HepG2 (cell line): ENCODE measurements at regions not wholly inside any gene's neighbourhood (a gene's known extent, or its start where the extent isn't known, plus 50 kb on each side); places are given as distances from the start of the nearest gene placed in this dataset.
A peak's percentile ranks its signal among the peaks of the same experiment; 100 is the strongest.

ENCODE experiments used
- FOXA3 ChIP-seq: IDR thresholded peaks from 2 replicates; pipeline ENCODE4 v1.6.1; 2016; ENCODE audit warnings: missing genetic modification reagents, missing compliant biosample characterization
- GATAD2A ChIP-seq: IDR thresholded peaks from 2 replicates; pipeline ENCODE4 v1.6.1; 2016
- ONECUT2 ChIP-seq: sonication (generic); formaldehyde crosslinking; IDR thresholded peaks from 2 replicates; pipeline ENCODE4 v1.4.0; 2020; ENCODE audit warnings: missing genetic modification reagents
- TAF15 ChIP-seq: fragments of 200-400 bp; formaldehyde crosslinking; IDR thresholded peaks from one replicate; pipeline ENCODE4 v1.6.1; 2018; ENCODE audit warnings: mild to moderate bottlenecking, low read depth, low read length; ENCODE audit not compliant: poor library complexity, severe bottlenecking
- ZNF160 ChIP-seq: sonication (generic); formaldehyde crosslinking; IDR thresholded peaks from 2 replicates; pipeline ENCODE4 v1.8.0; 2022; ENCODE audit warnings: mild to moderate bottlenecking, inconsistent platforms, missing genetic modification reagents
- ZNF572 ChIP-seq: sonication (generic); formaldehyde crosslinking; IDR thresholded peaks from 2 replicates; pipeline ENCODE4 v1.5.1; 2020; ENCODE audit warnings: mild to moderate bottlenecking, missing genetic modification reagents
- ZNF839 ChIP-seq: sonication (generic); formaldehyde crosslinking; IDR thresholded peaks from 2 replicates; pipeline ENCODE4 v1.4.0; 2020; ENCODE audit warnings: missing genetic modification reagents, mild to moderate bottlenecking, borderline replicate concordance
- TF ChIP-seq, protein P1 (sequence below): sonication (generic); formaldehyde crosslinking; IDR thresholded peaks from 2 replicates; pipeline ENCODE4 v1.5.1; 2020; ENCODE audit warnings: missing genetic modification reagents, mild to moderate bottlenecking, borderline replicate concordance
- TF ChIP-seq, protein P2 (sequence below): IDR thresholded peaks from 2 replicates; pipeline ENCODE4 v1.4.0; 2020; ENCODE audit warnings: mild to moderate bottlenecking, missing genetic modification reagents
- TF ChIP-seq, protein P3 (sequence below): sonication (generic); formaldehyde crosslinking; IDR thresholded peaks from 2 replicates; pipeline ENCODE4 v1.4.0; 2020; ENCODE audit warnings: missing genetic modification reagents
- TF ChIP-seq, protein P4 (sequence below): sonication (generic); formaldehyde crosslinking; IDR thresholded peaks from 2 replicates; pipeline ENCODE4 v1.4.0; 2020; ENCODE audit warnings: missing genetic modification reagents
- TF ChIP-seq, protein P5 (sequence below): sonication (generic); formaldehyde crosslinking; IDR thresholded peaks from 2 replicates; pipeline ENCODE4 v1.5.1; 2020; ENCODE audit warnings: missing genetic modification reagents, mild to moderate bottlenecking, borderline replicate concordance

DNA sequence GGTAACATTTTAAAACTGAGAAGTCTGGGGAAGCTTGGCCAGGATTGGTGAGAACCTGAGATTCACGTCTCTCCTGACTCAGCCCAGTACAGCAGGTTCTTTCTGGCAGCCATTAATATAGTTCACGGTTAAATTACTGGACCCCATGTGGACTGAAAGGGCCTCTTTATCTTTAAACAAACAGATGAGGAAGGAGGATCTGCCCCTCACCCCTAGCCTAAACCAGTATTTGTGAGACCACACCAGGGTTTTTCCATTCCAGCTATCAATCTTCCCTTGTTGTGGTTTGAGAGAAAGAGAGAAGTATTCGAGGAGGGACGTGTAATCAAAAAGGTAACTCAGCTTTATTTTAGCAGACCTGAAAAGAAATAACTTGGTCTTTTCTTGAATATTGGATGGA lies 137.1 kb downstream of the PROX1 start (continued):
- TF ChIP-seq, protein P1, sequence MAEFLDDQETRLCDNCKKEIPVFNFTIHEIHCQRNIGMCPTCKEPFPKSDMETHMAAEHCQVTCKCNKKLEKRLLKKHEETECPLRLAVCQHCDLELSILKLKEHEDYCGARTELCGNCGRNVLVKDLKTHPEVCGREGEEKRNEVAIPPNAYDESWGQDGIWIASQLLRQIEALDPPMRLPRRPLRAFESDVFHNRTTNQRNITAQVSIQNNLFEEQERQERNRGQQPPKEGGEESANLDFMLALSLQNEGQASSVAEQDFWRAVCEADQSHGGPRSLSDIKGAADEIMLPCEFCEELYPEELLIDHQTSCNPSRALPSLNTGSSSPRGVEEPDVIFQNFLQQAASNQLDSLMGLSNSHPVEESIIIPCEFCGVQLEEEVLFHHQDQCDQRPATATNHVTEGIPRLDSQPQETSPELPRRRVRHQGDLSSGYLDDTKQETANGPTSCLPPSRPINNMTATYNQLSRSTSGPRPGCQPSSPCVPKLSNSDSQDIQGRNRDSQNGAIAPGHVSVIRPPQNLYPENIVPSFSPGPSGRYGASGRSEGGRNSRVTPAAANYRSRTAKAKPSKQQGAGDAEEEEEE (CRISPR knock-in tag), result no peak
- TF ChIP-seq TAF15 (no peak), ONECUT2 (0 out of 2 replicates have a peak, but pooled peaks have one; percentile 8), ZNF839 (no peak), FOXA3 (CRISPR knock-in tag) (peak; percentile 47; the same call in 1 of the 2 replicates), ZNF160 (CRISPR knock-in tag) (no peak), ZNF572 (CRISPR knock-in tag) (no peak), GATAD2A (peak; percentile 56)
- TF ChIP-seq, protein P2, sequence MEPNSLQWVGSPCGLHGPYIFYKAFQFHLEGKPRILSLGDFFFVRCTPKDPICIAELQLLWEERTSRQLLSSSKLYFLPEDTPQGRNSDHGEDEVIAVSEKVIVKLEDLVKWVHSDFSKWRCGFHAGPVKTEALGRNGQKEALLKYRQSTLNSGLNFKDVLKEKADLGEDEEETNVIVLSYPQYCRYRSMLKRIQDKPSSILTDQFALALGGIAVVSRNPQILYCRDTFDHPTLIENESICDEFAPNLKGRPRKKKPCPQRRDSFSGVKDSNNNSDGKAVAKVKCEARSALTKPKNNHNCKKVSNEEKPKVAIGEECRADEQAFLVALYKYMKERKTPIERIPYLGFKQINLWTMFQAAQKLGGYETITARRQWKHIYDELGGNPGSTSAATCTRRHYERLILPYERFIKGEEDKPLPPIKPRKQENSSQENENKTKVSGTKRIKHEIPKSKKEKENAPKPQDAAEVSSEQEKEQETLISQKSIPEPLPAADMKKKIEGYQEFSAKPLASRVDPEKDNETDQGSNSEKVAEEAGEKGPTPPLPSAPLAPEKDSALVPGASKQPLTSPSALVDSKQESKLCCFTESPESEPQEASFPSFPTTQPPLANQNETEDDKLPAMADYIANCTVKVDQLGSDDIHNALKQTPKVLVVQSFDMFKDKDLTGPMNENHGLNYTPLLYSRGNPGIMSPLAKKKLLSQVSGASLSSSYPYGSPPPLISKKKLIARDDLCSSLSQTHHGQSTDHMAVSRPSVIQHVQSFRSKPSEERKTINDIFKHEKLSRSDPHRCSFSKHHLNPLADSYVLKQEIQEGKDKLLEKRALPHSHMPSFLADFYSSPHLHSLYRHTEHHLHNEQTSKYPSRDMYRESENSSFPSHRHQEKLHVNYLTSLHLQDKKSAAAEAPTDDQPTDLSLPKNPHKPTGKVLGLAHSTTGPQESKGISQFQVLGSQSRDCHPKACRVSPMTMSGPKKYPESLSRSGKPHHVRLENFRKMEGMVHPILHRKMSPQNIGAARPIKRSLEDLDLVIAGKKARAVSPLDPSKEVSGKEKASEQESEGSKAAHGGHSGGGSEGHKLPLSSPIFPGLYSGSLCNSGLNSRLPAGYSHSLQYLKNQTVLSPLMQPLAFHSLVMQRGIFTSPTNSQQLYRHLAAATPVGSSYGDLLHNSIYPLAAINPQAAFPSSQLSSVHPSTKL (CRISPR knock-in tag), result peak; percentile 62
- TF ChIP-seq, protein P3, sequence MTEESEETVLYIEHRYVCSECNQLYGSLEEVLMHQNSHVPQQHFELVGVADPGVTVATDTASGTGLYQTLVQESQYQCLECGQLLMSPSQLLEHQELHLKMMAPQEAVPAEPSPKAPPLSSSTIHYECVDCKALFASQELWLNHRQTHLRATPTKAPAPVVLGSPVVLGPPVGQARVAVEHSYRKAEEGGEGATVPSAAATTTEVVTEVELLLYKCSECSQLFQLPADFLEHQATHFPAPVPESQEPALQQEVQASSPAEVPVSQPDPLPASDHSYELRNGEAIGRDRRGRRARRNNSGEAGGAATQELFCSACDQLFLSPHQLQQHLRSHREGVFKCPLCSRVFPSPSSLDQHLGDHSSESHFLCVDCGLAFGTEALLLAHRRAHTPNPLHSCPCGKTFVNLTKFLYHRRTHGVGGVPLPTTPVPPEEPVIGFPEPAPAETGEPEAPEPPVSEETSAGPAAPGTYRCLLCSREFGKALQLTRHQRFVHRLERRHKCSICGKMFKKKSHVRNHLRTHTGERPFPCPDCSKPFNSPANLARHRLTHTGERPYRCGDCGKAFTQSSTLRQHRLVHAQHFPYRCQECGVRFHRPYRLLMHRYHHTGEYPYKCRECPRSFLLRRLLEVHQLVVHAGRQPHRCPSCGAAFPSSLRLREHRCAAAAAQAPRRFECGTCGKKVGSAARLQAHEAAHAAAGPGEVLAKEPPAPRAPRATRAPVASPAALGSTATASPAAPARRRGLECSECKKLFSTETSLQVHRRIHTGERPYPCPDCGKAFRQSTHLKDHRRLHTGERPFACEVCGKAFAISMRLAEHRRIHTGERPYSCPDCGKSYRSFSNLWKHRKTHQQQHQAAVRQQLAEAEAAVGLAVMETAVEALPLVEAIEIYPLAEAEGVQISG, result no peak
- TF ChIP-seq, protein P4, sequence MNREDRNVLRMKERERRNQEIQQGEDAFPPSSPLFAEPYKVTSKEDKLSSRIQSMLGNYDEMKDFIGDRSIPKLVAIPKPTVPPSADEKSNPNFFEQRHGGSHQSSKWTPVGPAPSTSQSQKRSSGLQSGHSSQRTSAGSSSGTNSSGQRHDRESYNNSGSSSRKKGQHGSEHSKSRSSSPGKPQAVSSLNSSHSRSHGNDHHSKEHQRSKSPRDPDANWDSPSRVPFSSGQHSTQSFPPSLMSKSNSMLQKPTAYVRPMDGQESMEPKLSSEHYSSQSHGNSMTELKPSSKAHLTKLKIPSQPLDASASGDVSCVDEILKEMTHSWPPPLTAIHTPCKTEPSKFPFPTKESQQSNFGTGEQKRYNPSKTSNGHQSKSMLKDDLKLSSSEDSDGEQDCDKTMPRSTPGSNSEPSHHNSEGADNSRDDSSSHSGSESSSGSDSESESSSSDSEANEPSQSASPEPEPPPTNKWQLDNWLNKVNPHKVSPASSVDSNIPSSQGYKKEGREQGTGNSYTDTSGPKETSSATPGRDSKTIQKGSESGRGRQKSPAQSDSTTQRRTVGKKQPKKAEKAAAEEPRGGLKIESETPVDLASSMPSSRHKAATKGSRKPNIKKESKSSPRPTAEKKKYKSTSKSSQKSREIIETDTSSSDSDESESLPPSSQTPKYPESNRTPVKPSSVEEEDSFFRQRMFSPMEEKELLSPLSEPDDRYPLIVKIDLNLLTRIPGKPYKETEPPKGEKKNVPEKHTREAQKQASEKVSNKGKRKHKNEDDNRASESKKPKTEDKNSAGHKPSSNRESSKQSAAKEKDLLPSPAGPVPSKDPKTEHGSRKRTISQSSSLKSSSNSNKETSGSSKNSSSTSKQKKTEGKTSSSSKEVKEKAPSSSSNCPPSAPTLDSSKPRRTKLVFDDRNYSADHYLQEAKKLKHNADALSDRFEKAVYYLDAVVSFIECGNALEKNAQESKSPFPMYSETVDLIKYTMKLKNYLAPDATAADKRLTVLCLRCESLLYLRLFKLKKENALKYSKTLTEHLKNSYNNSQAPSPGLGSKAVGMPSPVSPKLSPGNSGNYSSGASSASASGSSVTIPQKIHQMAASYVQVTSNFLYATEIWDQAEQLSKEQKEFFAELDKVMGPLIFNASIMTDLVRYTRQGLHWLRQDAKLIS (CRISPR knock-in tag), result no peak
- TF ChIP-seq, protein P5, sequence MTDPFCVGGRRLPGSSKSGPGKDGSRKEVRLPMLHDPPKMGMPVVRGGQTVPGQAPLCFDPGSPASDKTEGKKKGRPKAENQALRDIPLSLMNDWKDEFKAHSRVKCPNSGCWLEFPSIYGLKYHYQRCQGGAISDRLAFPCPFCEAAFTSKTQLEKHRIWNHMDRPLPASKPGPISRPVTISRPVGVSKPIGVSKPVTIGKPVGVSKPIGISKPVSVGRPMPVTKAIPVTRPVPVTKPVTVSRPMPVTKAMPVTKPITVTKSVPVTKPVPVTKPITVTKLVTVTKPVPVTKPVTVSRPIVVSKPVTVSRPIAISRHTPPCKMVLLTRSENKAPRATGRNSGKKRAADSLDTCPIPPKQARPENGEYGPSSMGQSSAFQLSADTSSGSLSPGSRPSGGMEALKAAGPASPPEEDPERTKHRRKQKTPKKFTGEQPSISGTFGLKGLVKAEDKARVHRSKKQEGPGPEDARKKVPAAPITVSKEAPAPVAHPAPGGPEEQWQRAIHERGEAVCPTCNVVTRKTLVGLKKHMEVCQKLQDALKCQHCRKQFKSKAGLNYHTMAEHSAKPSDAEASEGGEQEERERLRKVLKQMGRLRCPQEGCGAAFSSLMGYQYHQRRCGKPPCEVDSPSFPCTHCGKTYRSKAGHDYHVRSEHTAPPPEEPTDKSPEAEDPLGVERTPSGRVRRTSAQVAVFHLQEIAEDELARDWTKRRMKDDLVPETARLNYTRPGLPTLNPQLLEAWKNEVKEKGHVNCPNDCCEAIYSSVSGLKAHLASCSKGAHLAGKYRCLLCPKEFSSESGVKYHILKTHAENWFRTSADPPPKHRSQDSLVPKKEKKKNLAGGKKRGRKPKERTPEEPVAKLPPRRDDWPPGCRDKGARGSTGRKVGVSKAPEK (CRISPR knock-in tag), result no peak
